C4-2B (cell line): ENCODE measurements at regions not wholly inside any gene's neighbourhood (a gene's known extent, or its start where the extent isn't known, plus 50 kb on each side); places are given as distances from the start of the nearest gene placed in this dataset.

Source experiments
- ZFX ChIP-seq: fragments of 450-650 bp; IDR thresholded peaks from 2 replicates; pipeline ENCODE4 v1.6.1; 2017
- TF ChIP-seq, protein P1 (sequence below): fragments of 450-650 bp; conservative IDR thresholded peaks from 2 replicates; pipeline ENCODE4 v1.5.1; 2017; ENCODE audit warnings: mild to moderate bottlenecking

DNA sequence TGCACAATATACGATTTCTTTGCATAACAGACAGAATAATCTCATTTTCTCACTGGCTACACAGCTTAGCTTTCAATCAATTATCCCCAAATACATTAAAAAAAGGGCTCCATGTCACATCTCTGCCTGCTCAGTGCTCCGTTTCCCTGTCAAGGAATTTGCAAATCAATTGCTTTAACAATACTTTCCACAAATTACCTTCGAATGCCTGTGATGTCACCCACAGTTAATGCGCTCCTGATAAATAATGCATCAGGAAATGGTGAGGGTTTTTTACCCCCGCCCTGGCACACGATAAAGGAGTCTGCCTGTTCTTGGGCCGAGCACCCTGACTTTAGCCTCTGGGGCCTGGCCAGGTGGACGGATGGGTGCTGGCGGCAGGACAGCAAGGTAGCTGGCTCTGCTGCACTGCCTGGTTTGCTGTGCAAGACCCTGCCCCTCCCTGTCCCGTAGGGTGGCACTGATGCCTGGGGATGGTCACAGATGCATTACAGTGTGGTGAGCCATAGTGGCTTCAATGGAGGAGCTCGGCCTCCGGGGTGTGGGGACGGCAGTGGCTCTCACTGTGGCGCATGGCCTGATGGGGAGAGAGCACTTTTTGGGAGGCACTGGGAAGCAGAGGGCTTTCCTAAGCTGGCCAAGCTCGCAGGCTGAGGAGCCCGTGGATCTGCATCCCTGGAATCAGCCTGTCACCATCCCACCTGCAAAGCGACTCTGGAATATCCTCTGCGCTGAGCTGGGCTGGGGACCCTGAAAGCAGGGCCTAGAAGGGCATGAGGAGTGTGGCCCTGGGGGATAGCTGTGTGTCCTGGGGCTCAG lies 88.3 kb upstream of the HS6ST1 start:
- TF ChIP-seq, protein P1, sequence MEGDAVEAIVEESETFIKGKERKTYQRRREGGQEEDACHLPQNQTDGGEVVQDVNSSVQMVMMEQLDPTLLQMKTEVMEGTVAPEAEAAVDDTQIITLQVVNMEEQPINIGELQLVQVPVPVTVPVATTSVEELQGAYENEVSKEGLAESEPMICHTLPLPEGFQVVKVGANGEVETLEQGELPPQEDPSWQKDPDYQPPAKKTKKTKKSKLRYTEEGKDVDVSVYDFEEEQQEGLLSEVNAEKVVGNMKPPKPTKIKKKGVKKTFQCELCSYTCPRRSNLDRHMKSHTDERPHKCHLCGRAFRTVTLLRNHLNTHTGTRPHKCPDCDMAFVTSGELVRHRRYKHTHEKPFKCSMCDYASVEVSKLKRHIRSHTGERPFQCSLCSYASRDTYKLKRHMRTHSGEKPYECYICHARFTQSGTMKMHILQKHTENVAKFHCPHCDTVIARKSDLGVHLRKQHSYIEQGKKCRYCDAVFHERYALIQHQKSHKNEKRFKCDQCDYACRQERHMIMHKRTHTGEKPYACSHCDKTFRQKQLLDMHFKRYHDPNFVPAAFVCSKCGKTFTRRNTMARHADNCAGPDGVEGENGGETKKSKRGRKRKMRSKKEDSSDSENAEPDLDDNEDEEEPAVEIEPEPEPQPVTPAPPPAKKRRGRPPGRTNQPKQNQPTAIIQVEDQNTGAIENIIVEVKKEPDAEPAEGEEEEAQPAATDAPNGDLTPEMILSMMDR = no peak
- no peak for TF ChIP-seq ZFX
